Thymus (tissue), 11 donors: ENCODE measurements at regions not wholly inside any gene's neighbourhood (a gene's known extent, or its start where the extent isn't known, plus 50 kb on each side); places are given as distances from the start of the nearest gene placed in this dataset.

ENCODE experiments used
- DNase-seq, 9 donors: peaks; one replicate each; pipeline ENCODE4 v3.0.0-alpha.2; 2013; ENCODE audit warnings: low spot score in 9 of 9, low read depth in 6 of 9, missing footprints in 1 of 9
- H3K27ac ChIP-seq, 2 donors: one replicate each; pipeline ENCODE4 v1.5.1; 2013; ENCODE audit warnings: control low read depth in 1 of 2, low read depth in 1 of 2, low read length in 1 of 2, mild to moderate bottlenecking in 1 of 2, moderate library complexity in 1 of 2
- H3K27me3 ChIP-seq, 2 donors: one replicate each; pipeline ENCODE4 v1.5.1; 2013; ENCODE audit warnings: low read length in 1 of 2; ENCODE audit not compliant: control insufficient read depth in 2 of 2, insufficient read depth in 1 of 2
- H3K36me3 ChIP-seq, 2 donors: one replicate each; pipeline ENCODE4 v1.5.1; 2013; ENCODE audit warnings: low read length in 1 of 2, mild to moderate bottlenecking in 1 of 2, moderate library complexity in 1 of 2; ENCODE audit not compliant: control insufficient read depth in 2 of 2, insufficient read depth in 2 of 2
- H3K4me1 ChIP-seq, 2 donors: one replicate each; pipeline ENCODE4 v1.5.1; 2013; ENCODE audit warnings: low read length in 2 of 2; ENCODE audit not compliant: control insufficient read depth in 2 of 2, insufficient read depth in 2 of 2
- H3K4me3 ChIP-seq, 2 donors: one replicate each; pipeline ENCODE4 v1.5.1; 2013; ENCODE audit warnings: low read length in 2 of 2, control low read depth in 1 of 2, mild to moderate bottlenecking in 1 of 2
- H3K9me3 ChIP-seq, 2 donors: one replicate each; pipeline ENCODE4 v1.5.1; 2013; ENCODE audit warnings: low read length in 1 of 2, mild to moderate bottlenecking in 1 of 2; ENCODE audit not compliant: control insufficient read depth in 2 of 2, insufficient read depth in 1 of 2
- WGBS: extraction: QIAGEN DNeasy Blood & Tissue Kit; methylation state at CpG from one replicate; pipeline ENCODE4 v1.1.7; 2013; 5-methylcytosine and 5-hydroxymethylcytosine counted together
- donor health status: healthy.

- H3K9me3 ChIP-seq: no peaks in the 10 kb centered on the region
- WGBS: 76% methylated on average over 2 of the region's 2 CpGs
- H3K36me3 ChIP-seq: no peaks in the 10 kb centered on the region
- no peak overlapping the region for H3K4me3 ChIP-seq
- H3K27me3 ChIP-seq: no peaks in the 10 kb centered on the region
- no peaks in the 10 kb centered on the region for H3K4me1 ChIP-seq
- H3K27ac ChIP-seq: no peak overlapping the region
- DNase-seq: no peak
Measured at GRCh38 chr3:27993051-27993450, 248.4 kb upstream of the CMC1 start.

- 95% methylated on average over 3 of the region's 3 CpGs for WGBS
Measured at GRCh38 chr3:28000608-28001007, 240.8 kb upstream of the CMC1 start.

GRCh38 chr3:28008235-28008634 is 233.2 kb upstream of the CMC1 start:
- WGBS: 85% methylated on average over 6 of the region's 6 CpGs
- Histone ChIP-seq H3K9me3 (no peaks in the 10 kb centered on the region), H3K36me3 (no peaks in the 10 kb centered on the region), H3K27ac (no peak overlapping the region), H3K27me3 (no peaks in the 10 kb centered on the region), H3K4me3 (no peak overlapping the region), H3K4me1 (no peaks in the 10 kb centered on the region)
- DNase-seq: no peak

More at GRCh38 chr3:28000608-28001007, 240.8 kb upstream of the CMC1 start:
- Histone ChIP-seq H3K9me3 (peaks cover 0 to 1% of the 10 kb centered on the region in 2 donors), H3K36me3 (no peaks in the 10 kb centered on the region), H3K27ac (no peak overlapping the region), H3K4me1 (no peaks in the 10 kb centered on the region), H3K4me3 (no peak overlapping the region), H3K27me3 (no peaks in the 10 kb centered on the region)
- no peak for DNase-seq

GRCh38 chr3:28012830-28013229 is 228.6 kb upstream of the CMC1 start:
- H3K9me3 ChIP-seq: no peaks in the 10 kb centered on the region
- H3K27me3 ChIP-seq: no peaks in the 10 kb centered on the region
- no peaks in the 10 kb centered on the region for H3K36me3 ChIP-seq
- H3K4me3 ChIP-seq: no peak overlapping the region
- no peak for DNase-seq
- no peak overlapping the region for H3K27ac ChIP-seq
- H3K4me1 ChIP-seq: no peaks in the 10 kb centered on the region

- H3K4me3 ChIP-seq: no peak overlapping the region
- DNase-seq: no peak
- H3K4me1 ChIP-seq: no peaks in the 10 kb centered on the region
- H3K36me3 ChIP-seq: no peaks in the 10 kb centered on the region
- no peaks in the 10 kb centered on the region for H3K27me3 ChIP-seq
- H3K27ac ChIP-seq: no peak overlapping the region
- 87% methylated on average over 6 of the region's 6 CpGs for WGBS
- H3K9me3 ChIP-seq: no peaks in the 10 kb centered on the region
Measured at GRCh38 chr3:28013864-28014473, 227.4 kb upstream of the CMC1 start.

GRCh38 chr3:28018925-28019718 is 222.3 kb upstream of the CMC1 start:
- Histone ChIP-seq H3K36me3 (no peaks in the 10 kb centered on the region), H3K27me3 (no peaks in the 10 kb centered on the region), H3K4me3 (no peak overlapping the region), H3K9me3 (no peaks in the 10 kb centered on the region), H3K27ac (no peak overlapping the region), H3K4me1 (no peaks in the 10 kb centered on the region)
- DNase-seq: no peak
- 92% methylated on average over 11 of the region's 11 CpGs for WGBS

GRCh38 chr3:28019740-28020139 is 221.7 kb upstream of the CMC1 start:
- Histone ChIP-seq H3K4me1 (no peaks in the 10 kb centered on the region), H3K36me3 (no peaks in the 10 kb centered on the region), H3K4me3 (no peak overlapping the region), H3K27me3 (no peaks in the 10 kb centered on the region), H3K27ac (no peak overlapping the region), H3K9me3 (peaks cover 0 to 5% of the 10 kb centered on the region in 2 donors)
- no peak for DNase-seq

GRCh38 chr3:28022916-28023315 is 218.5 kb upstream of the CMC1 start:
- Histone ChIP-seq H3K4me3 (no peak overlapping the region), H3K27ac (no peak overlapping the region), H3K4me1 (no peaks in the 10 kb centered on the region), H3K36me3 (no peaks in the 10 kb centered on the region), H3K27me3 (no peaks in the 10 kb centered on the region), H3K9me3 (peaks cover 0 to 11% of the 10 kb centered on the region in 2 donors)
- WGBS: 82% methylated on average over 3 of the region's 3 CpGs
- no peak for DNase-seq

- H3K4me3 ChIP-seq: no peak overlapping the region
- H3K27me3 ChIP-seq: no peaks in the 10 kb centered on the region
- no peaks in the 10 kb centered on the region for H3K36me3 ChIP-seq
- H3K27ac ChIP-seq: no peak overlapping the region
- 78% methylated on average over 4 of the region's 4 CpGs for WGBS
- DNase-seq: no peak
- H3K4me1 ChIP-seq: no peaks in the 10 kb centered on the region
- H3K9me3 ChIP-seq: peaks cover 0 to 17% of the 10 kb centered on the region in 2 donors
Measured at GRCh38 chr3:28028554-28028953, 212.9 kb upstream of the CMC1 start.
